Vagina (tissue), 2 donors: ENCODE measurements at regions not wholly inside any gene's neighbourhood (a gene's known extent, or its start where the extent isn't known, plus 50 kb on each side); places are given as distances from the start of the nearest gene placed in this dataset.
"Not testable (repeated sequence)": the region's sequence is repeated elsewhere in the genome, so short reads cannot be mapped to it uniquely, and the experiment has no call there.

ENCODE experiments used
- DNase-seq, 2 donors: peaks; one replicate each; pipeline ENCODE4 v3.0.0-alpha.2; 2017; ENCODE audit errors: extremely low spot score in 2 of 2
- H3K27ac ChIP-seq: fragments of 200-600 bp; sonication (generic); one replicate; pipeline ENCODE4 v1.5.1; 2019
- H3K27me3 ChIP-seq: fragments of 200-600 bp; sonication (generic); one replicate; pipeline ENCODE4 v1.5.1; 2019
- H3K36me3 ChIP-seq, 2 donors: fragments of 200-600 bp; sonication (generic); one replicate each; pipeline ENCODE4 v1.5.1; 2017 to 2019
- H3K4me1 ChIP-seq: fragments of 200-600 bp; sonication (generic); one replicate; pipeline ENCODE4 v1.5.1; 2019
- H3K4me3 ChIP-seq, 2 donors: fragments of 200-600 bp; sonication (generic); 1 replicate in 1 of 2; 2 replicates in 1 of 2; pipeline ENCODE4 v1.5.1; 2016 to 2019
- H3K9me3 ChIP-seq: fragments of 200-600 bp; sonication (generic); one replicate; pipeline ENCODE4 v1.5.1; 2019
- POLR2A ChIP-seq, 2 donors: fragments of 450-650 bp; IDR thresholded peaks; one replicate each; pipeline ENCODE4 v1.6.1; 2017; ENCODE audit warnings: antibody characterized with exemption in 2 of 2, mild to moderate bottlenecking in 2 of 2, moderate library complexity in 2 of 2
- POLR2AphosphoS5 ChIP-seq, 2 donors: sonication (generic); formaldehyde crosslinking; IDR thresholded peaks; one replicate each; pipeline ENCODE4 v1.9.0; 2017; ENCODE audit warnings: antibody characterized with exemption in 2 of 2, mild to moderate bottlenecking in 2 of 2, low read depth in 1 of 2; ENCODE audit not compliant: insufficient read depth in 1 of 2
- intact Hi-C: fragments of 100-400 bp; cut with DNase I; formaldehyde crosslinking; loops from one replicate; pipeline ENCODE4 v1.15.1; 2023
- TF ChIP-seq, protein P1 (sequence below), 3 experiments: fragments of 450-650 bp in 2 of 3; fragments of 200-600 bp in 1 of 3; sonication (generic) in 1 of 3; IDR thresholded peaks; one replicate each; pipeline ENCODE4 v1.5.1; 2017 to 2019; ENCODE audit warnings: antibody characterized with exemption in 3 of 3, mild to moderate bottlenecking in 2 of 3, moderate library complexity in 2 of 3

DNA sequence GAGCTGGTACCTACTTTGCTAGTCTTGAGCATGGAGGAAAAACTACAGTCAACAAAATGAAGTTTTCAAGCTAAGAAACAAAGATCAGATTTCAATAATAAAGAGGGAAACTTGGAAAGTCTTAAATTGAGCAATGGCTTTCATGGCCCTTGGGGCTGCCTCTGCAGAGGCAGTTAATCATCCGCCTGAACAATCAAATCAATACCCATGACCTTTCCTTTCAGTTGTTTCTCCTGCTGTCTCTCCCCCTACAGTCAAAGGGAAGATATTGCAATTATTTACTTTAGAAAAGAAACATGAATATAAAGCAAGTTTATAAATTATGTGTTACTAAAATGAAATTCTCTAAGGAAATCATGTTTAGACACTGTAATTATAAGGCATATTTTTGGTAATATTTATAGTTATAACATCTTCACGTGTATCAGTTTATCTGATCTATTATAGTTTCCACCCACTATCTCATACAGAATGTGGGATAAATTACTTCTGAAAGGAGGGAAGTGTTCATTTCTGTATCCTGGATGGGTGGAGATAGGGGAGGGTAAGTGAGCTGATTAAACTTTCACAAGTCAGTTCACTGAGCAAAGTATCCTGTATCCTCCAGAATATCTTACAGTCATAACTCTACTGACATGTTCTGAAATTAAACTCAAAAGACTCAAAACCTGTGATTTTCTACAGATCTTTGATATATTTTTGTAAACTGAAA lies 72.4 kb upstream of the TSC22D1 start:
- Histone ChIP-seq H3K9me3 (no peaks in the 10 kb centered on the region), H3K27ac (no peak overlapping the region), H3K36me3 (no peaks in the 10 kb centered on the region), H3K27me3 (no peaks in the 10 kb centered on the region), H3K4me1 (no peaks in the 10 kb centered on the region), H3K4me3 (no peak overlapping the region)
- TF ChIP-seq POLR2AphosphoS5 (IDR thresholded peaks at IDR 0.05; ENCODE audit: insufficient read depth in 1 of 2, low read depth in 1 of 2), result no peak
- TF ChIP-seq, protein P1, sequence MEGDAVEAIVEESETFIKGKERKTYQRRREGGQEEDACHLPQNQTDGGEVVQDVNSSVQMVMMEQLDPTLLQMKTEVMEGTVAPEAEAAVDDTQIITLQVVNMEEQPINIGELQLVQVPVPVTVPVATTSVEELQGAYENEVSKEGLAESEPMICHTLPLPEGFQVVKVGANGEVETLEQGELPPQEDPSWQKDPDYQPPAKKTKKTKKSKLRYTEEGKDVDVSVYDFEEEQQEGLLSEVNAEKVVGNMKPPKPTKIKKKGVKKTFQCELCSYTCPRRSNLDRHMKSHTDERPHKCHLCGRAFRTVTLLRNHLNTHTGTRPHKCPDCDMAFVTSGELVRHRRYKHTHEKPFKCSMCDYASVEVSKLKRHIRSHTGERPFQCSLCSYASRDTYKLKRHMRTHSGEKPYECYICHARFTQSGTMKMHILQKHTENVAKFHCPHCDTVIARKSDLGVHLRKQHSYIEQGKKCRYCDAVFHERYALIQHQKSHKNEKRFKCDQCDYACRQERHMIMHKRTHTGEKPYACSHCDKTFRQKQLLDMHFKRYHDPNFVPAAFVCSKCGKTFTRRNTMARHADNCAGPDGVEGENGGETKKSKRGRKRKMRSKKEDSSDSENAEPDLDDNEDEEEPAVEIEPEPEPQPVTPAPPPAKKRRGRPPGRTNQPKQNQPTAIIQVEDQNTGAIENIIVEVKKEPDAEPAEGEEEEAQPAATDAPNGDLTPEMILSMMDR (IDR thresholded peaks at IDR 0.05), result no peak
- no peak for TF ChIP-seq POLR2A (IDR thresholded peaks at IDR 0.05)
- no peak for DNase-seq
- intact Hi-C loops, result no loop called here

DNA sequence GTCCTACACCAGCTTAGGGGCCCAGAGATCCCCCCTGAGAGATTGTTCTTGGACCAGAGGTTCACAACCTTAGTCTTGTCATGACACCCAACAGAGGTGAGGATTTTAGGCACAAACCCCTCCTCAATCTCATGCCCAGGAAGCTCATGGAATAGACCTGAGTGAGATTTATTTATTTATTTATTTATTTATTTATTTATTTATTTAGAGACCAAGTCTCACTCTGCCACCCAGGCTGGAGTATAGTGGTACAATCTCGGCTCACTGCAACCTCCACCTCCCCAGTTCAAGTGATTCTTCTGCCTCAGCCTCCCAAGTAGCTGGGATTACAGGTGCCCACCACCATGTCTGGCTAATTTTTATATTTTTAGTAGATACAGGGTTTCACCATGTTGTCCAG lies 71.4 kb upstream of the TSC22D1 start:
- H3K36me3 ChIP-seq, H3K27me3 ChIP-seq, H3K9me3 ChIP-seq, DNase-seq, H3K27ac ChIP-seq, intact Hi-C loops, H3K4me1 ChIP-seq, H3K4me3 ChIP-seq: not testable (repeated sequence)

DNA sequence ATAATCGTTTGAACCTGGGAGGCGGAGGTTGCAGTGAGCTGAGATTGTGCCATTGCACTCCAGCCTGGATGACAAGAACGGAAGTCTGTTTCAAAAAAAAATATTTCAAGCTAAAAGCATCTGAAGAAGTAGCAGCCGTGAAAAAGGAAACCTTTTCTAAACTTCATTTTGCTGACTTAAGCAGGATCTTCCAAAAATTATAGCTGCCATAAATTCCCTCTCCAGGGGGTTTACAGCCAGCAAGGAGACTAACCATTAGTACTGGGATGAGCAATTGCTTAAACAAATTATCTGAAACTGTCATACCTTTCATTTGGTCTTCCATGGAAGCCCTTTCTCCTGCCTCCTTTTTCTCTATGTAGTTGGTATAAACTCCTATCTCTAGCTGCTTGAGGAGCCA lies 69.9 kb upstream of the TSC22D1 start:
- TF ChIP-seq POLR2AphosphoS5 (IDR thresholded peaks at IDR 0.05; ENCODE audit: insufficient read depth in 1 of 2, low read depth in 1 of 2), result no peak
- TF ChIP-seq POLR2A (IDR thresholded peaks at IDR 0.05), result no peak
- TF ChIP-seq, protein P1 (IDR thresholded peaks at IDR 0.05), result no peak
- no peaks in the 10 kb centered on the region for H3K4me1 ChIP-seq
- H3K9me3 ChIP-seq, result no peaks in the 10 kb centered on the region
- no peak overlapping the region for H3K4me3 ChIP-seq
- intact Hi-C loops, result no loop called here
- H3K27me3 ChIP-seq, result no peaks in the 10 kb centered on the region
- H3K36me3 ChIP-seq, result no peaks in the 10 kb centered on the region
- DNase-seq, result no peak
- no peak overlapping the region for H3K27ac ChIP-seq

DNA sequence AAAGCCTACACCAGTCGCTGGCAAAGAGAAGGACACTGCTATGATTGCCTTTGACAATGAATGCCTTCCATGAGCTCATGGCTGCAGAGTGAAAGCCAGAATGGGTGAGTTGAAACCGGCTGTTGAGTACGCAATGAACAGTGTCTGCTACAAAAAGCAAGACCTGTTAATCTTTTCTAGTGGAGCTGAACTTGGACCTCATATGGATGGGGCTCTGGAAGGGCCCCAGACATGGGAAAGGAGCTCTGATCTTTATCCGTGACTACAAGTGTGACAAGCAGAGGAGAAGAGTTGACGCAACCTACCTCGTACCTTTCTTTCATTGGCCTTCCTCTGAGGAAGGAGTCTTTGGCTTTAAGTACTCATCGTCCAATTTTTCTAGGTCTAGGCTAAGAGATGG lies 67.1 kb upstream of the TSC22D1 start:
- TF ChIP-seq, protein P1 (IDR thresholded peaks at IDR 0.05), result no peak
- no peak for TF ChIP-seq POLR2A (IDR thresholded peaks at IDR 0.05)
- TF ChIP-seq POLR2AphosphoS5 (IDR thresholded peaks at IDR 0.05; ENCODE audit: insufficient read depth in 1 of 2, low read depth in 1 of 2), result no peak
- no peak overlapping the region for H3K4me3 ChIP-seq
- DNase-seq, result no peak
- no peaks in the 10 kb centered on the region for H3K9me3 ChIP-seq
- intact Hi-C loops, result no loop called here
- no peaks in the 10 kb centered on the region for H3K27me3 ChIP-seq
- H3K27ac ChIP-seq, result no peak overlapping the region
- no peaks in the 10 kb centered on the region for H3K4me1 ChIP-seq
- no peaks in the 10 kb centered on the region for H3K36me3 ChIP-seq

DNA sequence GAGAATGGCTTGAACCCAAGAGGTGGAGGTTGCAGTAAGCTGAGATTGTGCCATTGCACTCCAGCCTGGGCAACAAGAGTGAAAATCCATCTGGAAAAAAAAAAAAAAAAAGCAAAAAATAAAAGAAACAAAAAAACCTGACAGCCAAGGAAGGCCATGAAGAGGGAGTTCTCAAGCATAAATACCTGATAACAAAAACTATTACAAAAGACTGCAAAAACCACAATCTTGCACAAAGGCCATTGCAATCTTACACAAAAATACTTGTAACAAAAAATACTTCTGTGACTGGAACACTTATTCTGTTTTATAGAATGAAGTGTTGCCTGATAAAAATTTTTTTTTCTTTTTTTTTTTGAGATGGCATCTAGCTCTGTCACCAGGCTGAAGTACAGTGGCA lies 61.5 kb upstream of the TSC22D1 start:
- Histone ChIP-seq H3K4me1 (no peaks in the 10 kb centered on the region), H3K36me3 (no peaks in the 10 kb centered on the region), H3K9me3 (no peaks in the 10 kb centered on the region), H3K27ac (no peak overlapping the region), H3K4me3 (no peak overlapping the region), H3K27me3 (no peaks in the 10 kb centered on the region)
- no peak for DNase-seq
- TF ChIP-seq, protein P1 (IDR thresholded peaks at IDR 0.05), result no peak
- TF ChIP-seq POLR2A (IDR thresholded peaks at IDR 0.05) (no peak), POLR2AphosphoS5 (IDR thresholded peaks at IDR 0.05; ENCODE audit: insufficient read depth in 1 of 2, low read depth in 1 of 2) (no peak)
- intact Hi-C loops, result no loop called here
